Caco-2 (cell line): ENCODE measurements at regions not wholly inside any gene's neighbourhood (a gene's known extent, or its start where the extent isn't known, plus 50 kb on each side); places are given as distances from the start of the nearest gene placed in this dataset.

Experiments used
- BruUV-seq: library from RNA; stranded (reverse); fragments of 400-500 nt; replicated peaks from 2 replicates; lab custom pipeline; 2021; lab: Mats Ljungman, UMichigan
- CTCF ChIA-PET: fragments of 300-600 bp; sonication (Branson Sonifier 250); formaldehyde crosslinking; loops from one replicate; lab custom pipeline; 2022; ENCODE audit warnings: antibody characterized with exemption; lab: Charles Lee
- POLR2A ChIA-PET: fragments of 300-600 bp; sonication (Branson Sonifier 250); formaldehyde crosslinking; loops from one replicate; lab custom pipeline; 2022; ENCODE audit warnings: antibody characterized with exemption; lab: Charles Lee
- DNase-seq, 2 experiments: peaks; one replicate each; pipeline versions ENCODE4 v3.0.0 to v3.0.0-alpha.2; 2020 to 2022
- H3K27me3 ChIP-seq: replicated peaks from 2 replicates; pipeline ENCODE4 v1.6.0; 2011; ENCODE audit warnings: low read length; ENCODE audit not compliant: control insufficient read depth, insufficient read depth
- H3K36me3 ChIP-seq: 2 replicates; pipeline ENCODE4 v1.5.1; 2011; ENCODE audit warnings: low read length; ENCODE audit not compliant: control insufficient read depth, insufficient read depth
- H3K4me1 ChIP-seq: fragments of 250-450 bp; sonication (Bioruptor Pico); 2 replicates; pipeline ENCODE4 v1.5.1; 2020; ENCODE audit warnings: mild to moderate bottlenecking
- H3K4me3 ChIP-seq: 2 replicates; pipeline ENCODE4 v1.5.1; 2011; ENCODE audit warnings: low read depth, mild to moderate bottlenecking, control low read depth, low read length
- H3K9me3 ChIP-seq: fragments of 250-450 bp; sonication (Bioruptor Pico); 2 replicates; pipeline ENCODE4 v1.5.1; 2020; ENCODE audit warnings: mild to moderate bottlenecking, moderate library complexity
- H3K27ac Mint-ChIP-seq: one replicate; pipeline ENCODE4 v1.8.0; 2022; ENCODE audit warnings: mixed read lengths; ENCODE audit not compliant: unreplicated experiment
- H3K27me3 Mint-ChIP-seq: one replicate; pipeline ENCODE4 v1.8.0; 2022; ENCODE audit warnings: mixed read lengths; ENCODE audit not compliant: insufficient read depth, unreplicated experiment
- H3K36me3 Mint-ChIP-seq: one replicate; pipeline ENCODE4 v1.8.0; 2022; ENCODE audit warnings: mild to moderate bottlenecking, mixed read lengths; ENCODE audit not compliant: insufficient read depth, unreplicated experiment
- H3K4me1 Mint-ChIP-seq: one replicate; pipeline ENCODE4 v1.8.0; 2022; ENCODE audit warnings: low read depth, mixed read lengths; ENCODE audit not compliant: unreplicated experiment
- H3K4me3 Mint-ChIP-seq: one replicate; pipeline ENCODE4 v1.8.0; 2022; ENCODE audit warnings: mild to moderate bottlenecking, moderate library complexity, mixed read lengths; ENCODE audit not compliant: unreplicated experiment
- H3K9me3 Mint-ChIP-seq: one replicate; pipeline ENCODE4 v1.8.0; 2022; ENCODE audit warnings: mixed read lengths; ENCODE audit not compliant: unreplicated experiment
- intact Hi-C: fragments of 100-400 bp; cut with micrococcal nuclease; formaldehyde crosslinking; loops from one replicate; pipeline ENCODE4 v1.10.0; 2022; ENCODE audit not compliant: unreplicated experiment
- TF ChIP-seq, protein P1 (sequence below), 2 experiments: fragments of 200-600 bp in 1 of 2; IDR thresholded peaks; 1 replicate in 1 of 2; 2 replicates in 1 of 2; pipeline versions ENCODE4 v1.5.1 to v1.8.0; 2011 to 2022; ENCODE audit warnings: antibody characterized with exemption in 1 of 2, control low read depth in 1 of 2, inconsistent platforms in 1 of 2, low read depth in 1 of 2, low read length in 1 of 2, mild to moderate bottlenecking in 1 of 2, moderate library complexity in 1 of 2; ENCODE audit not compliant: insufficient read depth in 1 of 2, severe bottlenecking in 1 of 2, unreplicated experiment in 1 of 2

DNA sequence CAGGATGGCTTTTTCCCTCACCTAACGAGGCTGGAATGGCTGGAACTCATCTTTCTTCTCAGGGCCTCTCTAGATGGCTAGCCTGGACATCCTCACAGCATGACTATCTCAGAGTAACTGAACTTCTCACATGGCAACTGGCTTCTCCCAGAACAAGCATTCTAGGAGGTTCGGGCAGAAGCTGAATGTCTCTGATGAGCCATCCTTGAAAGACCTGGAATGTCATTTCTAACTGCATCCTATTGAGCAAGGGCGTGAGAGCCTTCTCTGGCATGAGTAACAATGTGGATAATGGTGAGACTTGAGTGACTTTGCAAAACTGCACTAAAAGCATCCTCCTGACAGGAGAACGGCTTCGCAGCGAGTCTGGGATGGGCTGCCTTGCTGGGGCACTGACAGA is 487.7 kb downstream of the MAT2B start:
- Histone ChIP-seq H3K4me3 (no peak overlapping the region), H3K36me3 (no peaks in the 10 kb centered on the region), H3K9me3 (no peaks in the 10 kb centered on the region), H3K27me3 (no peaks in the 10 kb centered on the region), H3K4me1 (no peaks in the 10 kb centered on the region)
- H3K27me3 Mint-ChIP-seq: peaks cover 3% of the 10 kb centered on the region
- TF ChIP-seq, protein P1, sequence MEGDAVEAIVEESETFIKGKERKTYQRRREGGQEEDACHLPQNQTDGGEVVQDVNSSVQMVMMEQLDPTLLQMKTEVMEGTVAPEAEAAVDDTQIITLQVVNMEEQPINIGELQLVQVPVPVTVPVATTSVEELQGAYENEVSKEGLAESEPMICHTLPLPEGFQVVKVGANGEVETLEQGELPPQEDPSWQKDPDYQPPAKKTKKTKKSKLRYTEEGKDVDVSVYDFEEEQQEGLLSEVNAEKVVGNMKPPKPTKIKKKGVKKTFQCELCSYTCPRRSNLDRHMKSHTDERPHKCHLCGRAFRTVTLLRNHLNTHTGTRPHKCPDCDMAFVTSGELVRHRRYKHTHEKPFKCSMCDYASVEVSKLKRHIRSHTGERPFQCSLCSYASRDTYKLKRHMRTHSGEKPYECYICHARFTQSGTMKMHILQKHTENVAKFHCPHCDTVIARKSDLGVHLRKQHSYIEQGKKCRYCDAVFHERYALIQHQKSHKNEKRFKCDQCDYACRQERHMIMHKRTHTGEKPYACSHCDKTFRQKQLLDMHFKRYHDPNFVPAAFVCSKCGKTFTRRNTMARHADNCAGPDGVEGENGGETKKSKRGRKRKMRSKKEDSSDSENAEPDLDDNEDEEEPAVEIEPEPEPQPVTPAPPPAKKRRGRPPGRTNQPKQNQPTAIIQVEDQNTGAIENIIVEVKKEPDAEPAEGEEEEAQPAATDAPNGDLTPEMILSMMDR (IDR thresholded peaks at IDR 0.05; ENCODE audit: insufficient read depth in 1 of 2, low read depth in 1 of 2, low read length in 1 of 2, severe bottlenecking in 1 of 2, unreplicated experiment in 1 of 2): no peak
- no peaks in the 10 kb centered on the region for H3K4me1 Mint-ChIP-seq
- POLR2A ChIA-PET: no interaction called here
- CTCF ChIA-PET: no interaction called here
- H3K9me3 Mint-ChIP-seq: no peaks in the 10 kb centered on the region
- H3K36me3 Mint-ChIP-seq: no peaks in the 10 kb centered on the region
- H3K4me3 Mint-ChIP-seq: no peak overlapping the region
- BruUV-seq: no TSS peak
- H3K27ac Mint-ChIP-seq: no peak overlapping the region
- intact Hi-C loops: no loop called here
- DNase-seq: no peak

DNA sequence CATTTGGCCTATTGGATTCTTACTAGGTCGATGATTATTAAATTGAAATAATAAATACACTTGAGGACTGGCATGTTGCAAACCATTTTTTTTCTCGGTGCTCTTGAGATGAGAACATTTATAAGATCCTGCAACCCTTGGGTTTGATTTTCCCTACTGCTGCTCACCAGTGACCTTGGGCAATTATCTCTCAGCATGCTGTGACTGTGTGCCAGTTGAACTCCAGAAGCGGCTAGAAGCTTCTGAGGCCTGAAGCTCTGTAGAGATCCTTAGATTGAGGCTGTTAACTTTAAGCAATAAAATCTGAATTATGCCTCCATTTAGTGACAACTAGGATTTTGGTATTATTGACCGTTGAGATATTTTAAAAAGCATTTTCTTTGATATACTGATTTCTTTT is 489.8 kb downstream of the MAT2B start:
- H3K4me3 Mint-ChIP-seq: no peak overlapping the region
- peaks cover 3% of the 10 kb centered on the region for H3K27me3 Mint-ChIP-seq
- no TSS peak for BruUV-seq
- no peak overlapping the region for H3K27ac Mint-ChIP-seq
- POLR2A ChIA-PET: no interaction called here
- CTCF ChIA-PET: no interaction called here
- Histone ChIP-seq H3K9me3 (no peaks in the 10 kb centered on the region), H3K27me3 (no peaks in the 10 kb centered on the region), H3K4me1 (no peaks in the 10 kb centered on the region), H3K36me3 (no peaks in the 10 kb centered on the region), H3K4me3 (no peak overlapping the region)
- H3K36me3 Mint-ChIP-seq: no peaks in the 10 kb centered on the region
- H3K9me3 Mint-ChIP-seq: no peaks in the 10 kb centered on the region
- TF ChIP-seq, protein P1 (IDR thresholded peaks at IDR 0.05; ENCODE audit: insufficient read depth in 1 of 2, low read depth in 1 of 2, low read length in 1 of 2, severe bottlenecking in 1 of 2, unreplicated experiment in 1 of 2): no peak
- intact Hi-C loops: no loop called here
- H3K4me1 Mint-ChIP-seq: no peaks in the 10 kb centered on the region
- no peak for DNase-seq

DNA sequence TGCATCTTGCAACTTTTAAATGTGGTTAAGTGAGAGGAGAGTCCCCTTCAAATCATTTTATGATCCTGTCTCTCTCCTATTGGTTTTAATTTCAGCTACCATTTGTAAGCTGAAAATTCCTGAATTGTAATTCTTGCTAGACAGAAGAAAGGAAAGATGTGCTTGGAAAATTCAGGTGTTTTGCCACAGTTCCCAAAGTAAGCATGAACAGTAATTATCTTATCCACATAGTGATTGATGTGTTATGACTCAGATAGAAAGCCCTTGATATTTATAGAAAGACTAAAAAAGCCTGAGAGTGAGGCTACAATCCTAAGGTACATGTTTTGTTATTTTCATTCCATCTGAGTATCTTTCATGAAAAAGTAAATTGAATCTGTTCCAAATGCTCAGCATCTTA is 492.5 kb downstream of the MAT2B start:
- H3K27me3 Mint-ChIP-seq: no peaks in the 10 kb centered on the region
- POLR2A ChIA-PET: no interaction called here

More for the DNA sequence above, 492.5 kb downstream of the MAT2B start:
- intact Hi-C loops: no loop called here
- no peaks in the 10 kb centered on the region for H3K4me1 ChIP-seq
- CTCF ChIA-PET: no interaction called here
- Mint-ChIP-seq H3K36me3 (no peaks in the 10 kb centered on the region), H3K9me3 (no peaks in the 10 kb centered on the region), H3K4me1 (no peaks in the 10 kb centered on the region), H3K4me3 (no peak overlapping the region), H3K27ac (no peak overlapping the region)
- TF ChIP-seq, protein P1 (IDR thresholded peaks at IDR 0.05; ENCODE audit: insufficient read depth in 1 of 2, low read depth in 1 of 2, low read length in 1 of 2, severe bottlenecking in 1 of 2, unreplicated experiment in 1 of 2): no peak
- H3K36me3 ChIP-seq: no peaks in the 10 kb centered on the region
- DNase-seq: no peak
- no peaks in the 10 kb centered on the region for H3K9me3 ChIP-seq
- H3K4me3 ChIP-seq: no peak overlapping the region
- no TSS peak for BruUV-seq
- H3K27me3 ChIP-seq: no peaks in the 10 kb centered on the region
